Uterus (tissue), 2 donors: ENCODE measurements at regions not wholly inside any gene's neighbourhood (a gene's known extent, or its start where the extent isn't known, plus 50 kb on each side); places are given as distances from the start of the nearest gene placed in this dataset.

Experiments
- CTCF ChIP-seq, 4 experiments: fragments of 200-600 bp in 2 of 4; fragments of 450-650 bp in 2 of 4; sonication (generic) in 2 of 4; IDR thresholded peaks; one replicate each; pipeline ENCODE4 v1.5.1; 2016 to 2019; ENCODE audit warnings: antibody characterized with exemption in 4 of 4, mild to moderate bottlenecking in 2 of 4, moderate library complexity in 1 of 4
- POLR2A ChIP-seq, 2 donors: fragments of 450-650 bp; IDR thresholded peaks; one replicate each; pipeline ENCODE4 v1.6.1; 2016; ENCODE audit warnings: antibody characterized with exemption in 2 of 2, mild to moderate bottlenecking in 1 of 2, moderate library complexity in 1 of 2

DNA sequence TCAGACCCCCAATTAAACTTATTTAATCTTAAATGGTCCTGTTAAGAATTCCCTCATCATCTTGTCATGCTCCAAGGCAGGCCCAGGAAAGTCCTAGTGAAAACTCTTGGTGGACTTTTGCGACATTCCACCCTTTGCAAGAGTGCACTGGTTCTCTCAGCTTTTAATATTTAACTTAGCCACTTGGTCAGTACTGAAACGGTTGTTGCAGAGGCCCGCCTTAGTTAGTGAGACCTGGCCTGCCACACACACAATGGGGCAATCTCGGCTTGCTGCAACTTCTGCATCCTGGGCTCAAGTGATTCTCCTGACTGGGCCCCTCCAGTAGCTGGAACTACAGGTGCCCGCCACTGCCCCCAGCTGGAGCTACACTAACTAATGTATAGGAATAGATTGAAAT lies 1366.0 kb downstream of the UQCRFS1 start:
- TF ChIP-seq CTCF (IDR thresholded peaks at IDR 0.05), result no peak
- TF ChIP-seq POLR2A (IDR thresholded peaks at IDR 0.05), result no peak
